ENCODE measurements at regions not wholly inside any gene's neighbourhood (a gene's known extent, or its start where the extent isn't known, plus 50 kb on each side); places are given as distances from the start of the nearest gene placed in this dataset.
"Not testable (repeated sequence)": the region's sequence is repeated elsewhere in the genome, so short reads cannot be mapped to it uniquely, and the experiment has no call there.

GRCh38 chr1:206378506-206378905, 91.8 kb upstream of the IKBKE start:
- DNase-seq (ENCODE audit: low read depth, low spot score); POLR2A ChIA-PET; H3K4me3 ChIP-seq (ENCODE audit: low read depth, low read length); CTCF ChIA-PET: not testable (repeated sequence)

GRCh38 chr1:206379245-206379644, 91.0 kb upstream of the IKBKE start:
- DNase-seq (ENCODE audit: low read depth, low spot score); CTCF ChIA-PET; H3K4me3 ChIP-seq (ENCODE audit: low read depth, low read length); POLR2A ChIA-PET: not testable (repeated sequence)

- DNase-seq (ENCODE audit: low read depth, low spot score) = peak; percentile 3
- H3K4me3 ChIP-seq (ENCODE audit: low read depth, low read length); POLR2A ChIA-PET; CTCF ChIA-PET: not testable (repeated sequence)
Measured at GRCh38 chr1:206380163-206380790, 90.0 kb upstream of the IKBKE start.

GRCh38 chr1:206380791-206381610, 89.3 kb upstream of the IKBKE start:
- CTCF ChIA-PET; H3K4me3 ChIP-seq (ENCODE audit: low read depth, low read length); DNase-seq (ENCODE audit: low read depth, low spot score); POLR2A ChIA-PET: not testable (repeated sequence)

- DNase-seq (ENCODE audit: low read depth, low spot score) = peak; percentile 40
- H3K4me3 ChIP-seq (ENCODE audit: low read depth, low read length); CTCF ChIA-PET; POLR2A ChIA-PET: not testable (repeated sequence)
- TF ChIP-seq CTCF (IDR thresholded peaks at IDR 0.05; ENCODE audit: insufficient read depth, low read length, missing control alignments) = peak; percentile 1
Measured at GRCh38 chr1:206384029-206384807, 86.1 kb upstream of the IKBKE start.

GRCh38 chr1:206384891-206385290, 85.4 kb upstream of the IKBKE start:
- CTCF ChIA-PET; DNase-seq (ENCODE audit: low read depth, low spot score); H3K4me3 ChIP-seq (ENCODE audit: low read depth, low read length); POLR2A ChIA-PET: not testable (repeated sequence)

- POLR2A ChIA-PET; DNase-seq (ENCODE audit: low read depth, low spot score); H3K4me3 ChIP-seq (ENCODE audit: low read depth, low read length); CTCF ChIA-PET: not testable (repeated sequence)
Measured at GRCh38 chr1:206387631-206388030, 82.6 kb upstream of the IKBKE start.

- CTCF ChIA-PET; H3K4me3 ChIP-seq (ENCODE audit: low read depth, low read length); POLR2A ChIA-PET; DNase-seq (ENCODE audit: low read depth, low spot score): not testable (repeated sequence)
Measured at GRCh38 chr1:206391903-206392302, 78.4 kb upstream of the IKBKE start.

GRCh38 chr1:206397501-206397900, 72.8 kb upstream of the IKBKE start:
- CTCF ChIA-PET, POLR2A ChIA-PET: not testable (repeated sequence)

GRCh38 chr1:206398261-206398660, 72.0 kb upstream of the IKBKE start:
- CTCF ChIA-PET, POLR2A ChIA-PET: not testable (repeated sequence)

More at GRCh38 chr1:206397501-206397900, 72.8 kb upstream of the IKBKE start:
- H3K4me3 ChIP-seq (ENCODE audit: low read depth, low read length); DNase-seq (ENCODE audit: low read depth, low spot score): not testable (repeated sequence)

GRCh38 chr1:206403612-206404307, 66.5 kb upstream of the IKBKE start:
- CTCF ChIA-PET; DNase-seq (ENCODE audit: low read depth, low spot score); POLR2A ChIA-PET; H3K4me3 ChIP-seq (ENCODE audit: low read depth, low read length): not testable (repeated sequence)

More at GRCh38 chr1:206398261-206398660, 72.0 kb upstream of the IKBKE start:
- DNase-seq (ENCODE audit: low read depth, low spot score); H3K4me3 ChIP-seq (ENCODE audit: low read depth, low read length): not testable (repeated sequence)

- POLR2A ChIA-PET; DNase-seq (ENCODE audit: low read depth, low spot score); CTCF ChIA-PET; H3K4me3 ChIP-seq (ENCODE audit: low read depth, low read length): not testable (repeated sequence)
Measured at GRCh38 chr1:206404309-206405027, 65.8 kb upstream of the IKBKE start.

- CTCF ChIA-PET; DNase-seq (ENCODE audit: low read depth, low spot score); H3K4me3 ChIP-seq (ENCODE audit: low read depth, low read length); POLR2A ChIA-PET: not testable (repeated sequence)
Measured at GRCh38 chr1:206405282-206405681, 65.0 kb upstream of the IKBKE start.

- H3K4me3 ChIP-seq (ENCODE audit: low read depth, low read length); POLR2A ChIA-PET; CTCF ChIA-PET; DNase-seq (ENCODE audit: low read depth, low spot score): not testable (repeated sequence)
Measured at GRCh38 chr1:206408371-206409288, 61.6 kb upstream of the IKBKE start.
